Keratinocyte (primary cell): ENCODE measurements at regions not wholly inside any gene's neighbourhood (a gene's known extent, or its start where the extent isn't known, plus 50 kb on each side); places are given as distances from the start of the nearest gene placed in this dataset.

Experiments
- CTCF ChIP-seq, 3 experiments: IDR thresholded peaks in 1 of 3; conservative IDR thresholded peaks in 1 of 3; optimal IDR thresholded peaks in 1 of 3; 2 replicates in 2 of 3; 3 replicates in 1 of 3; pipeline versions ENCODE3 to v1.5.1; 2011; ENCODE audit warnings: low read length in 3 of 3, mild to moderate bottlenecking in 3 of 3, moderate library complexity in 2 of 3, control low read depth in 1 of 3, inconsistent platforms in 1 of 3; ENCODE audit not compliant: insufficient read depth in 2 of 3; ENCODE audit errors: extremely low read depth in 1 of 3
- EZH2 ChIP-seq: IDR thresholded peaks from one replicate; pipeline ENCODE4 v1.6.1; 2012; ENCODE audit warnings: inconsistent platforms, mild to moderate bottlenecking, low read length, moderate library complexity

- TF ChIP-seq CTCF (optimal IDR thresholded peaks at IDR 0.05 in 1 of 3, IDR thresholded peaks at IDR 0.05 in 1 of 3, conservative IDR thresholded peaks at IDR 0.05 in 1 of 3; ENCODE audit: extremely low read depth in 1 of 3, insufficient read depth in 2 of 3, low read length in 3 of 3) (no peak), EZH2 (no peak)
Observed at GRCh38 chr6:133630651-133631050, 258.3 kb upstream of the TCF21 start.
